CD4-positive, alpha-beta T cell treated with Interleukin-1 beta for 1 hour (primary cell): ENCODE measurements at regions not wholly inside any gene's neighbourhood (a gene's known extent, or its start where the extent isn't known, plus 50 kb on each side); places are given as distances from the start of the nearest gene placed in this dataset.

Experiments
- DNase-seq, 2 donors: peaks; one replicate each; pipeline ENCODE4 v3.0.0-alpha.2; 2020 to 2022

GRCh38 chr5:50964746-50965653, 298.6 kb downstream of the PARP8 start:
- DNase-seq = no peak

- no peak for DNase-seq
Measured at GRCh38 chr5:50965654-50966375, 299.4 kb downstream of the PARP8 start.

DNA sequence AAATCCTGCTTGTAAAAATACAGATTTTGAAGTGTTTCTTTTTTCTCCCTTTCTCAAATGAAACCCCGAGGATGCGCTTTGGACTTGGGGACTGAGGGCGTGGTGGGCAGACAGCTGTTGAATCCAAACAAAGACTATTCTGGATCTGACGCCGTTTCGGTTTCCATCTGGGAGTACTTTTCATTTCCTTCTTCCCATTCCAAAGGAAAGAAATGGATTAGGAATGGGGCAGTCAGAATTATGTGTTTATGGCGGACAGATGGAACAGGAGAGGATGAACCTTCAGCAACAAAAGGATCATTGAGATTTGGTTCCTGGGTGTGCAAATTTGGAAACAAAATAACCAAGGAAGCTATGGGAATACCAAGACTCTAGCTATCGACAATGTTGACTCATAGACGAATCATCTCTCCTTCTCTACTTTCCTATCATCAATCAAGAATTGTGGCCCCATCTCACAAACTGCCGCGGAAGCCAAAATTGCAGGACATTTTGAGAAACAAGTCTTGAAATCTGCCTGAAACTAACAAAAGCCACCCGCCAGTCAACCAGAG, 300.6 kb downstream of the PARP8 start:
- DNase-seq = no peak

DNA sequence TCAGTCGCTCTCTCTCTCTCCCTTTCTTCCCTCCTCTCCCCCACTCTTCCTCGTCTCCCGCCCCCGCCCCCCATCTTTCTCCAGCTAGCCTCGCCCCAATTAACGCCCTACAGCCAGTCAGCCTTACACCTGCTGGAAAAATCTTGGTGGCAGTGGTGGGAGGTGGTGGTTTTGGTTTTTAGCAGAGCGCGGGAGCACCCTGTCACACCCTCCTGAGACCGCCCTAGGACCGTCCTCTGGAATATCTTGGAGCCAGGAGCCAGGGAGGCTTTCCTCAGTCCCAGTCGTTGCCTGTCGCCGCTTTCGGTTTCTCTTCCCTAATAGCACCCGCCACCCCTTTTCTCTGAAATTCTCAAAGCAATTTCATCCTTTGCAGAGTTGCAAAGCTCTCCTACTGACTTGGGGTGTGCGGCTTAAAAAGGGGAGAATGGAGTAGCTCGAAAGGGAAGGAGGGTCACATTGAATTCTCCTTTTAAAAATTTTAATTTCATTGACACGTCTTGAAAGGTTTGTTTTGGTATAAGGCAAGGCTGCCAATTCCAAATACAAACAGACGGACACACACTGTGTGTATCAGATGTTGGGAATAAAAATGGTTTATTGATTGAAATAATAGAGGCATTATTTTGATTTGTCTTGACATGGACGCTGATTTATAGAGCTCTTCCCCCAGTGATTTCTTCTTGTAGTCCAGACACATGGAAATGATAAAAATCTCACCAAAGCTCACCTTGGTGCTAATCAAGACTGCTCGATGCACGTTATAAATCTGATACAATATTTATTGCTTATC, 301.3 kb downstream of the PARP8 start:
- DNase-seq = no peak

DNA sequence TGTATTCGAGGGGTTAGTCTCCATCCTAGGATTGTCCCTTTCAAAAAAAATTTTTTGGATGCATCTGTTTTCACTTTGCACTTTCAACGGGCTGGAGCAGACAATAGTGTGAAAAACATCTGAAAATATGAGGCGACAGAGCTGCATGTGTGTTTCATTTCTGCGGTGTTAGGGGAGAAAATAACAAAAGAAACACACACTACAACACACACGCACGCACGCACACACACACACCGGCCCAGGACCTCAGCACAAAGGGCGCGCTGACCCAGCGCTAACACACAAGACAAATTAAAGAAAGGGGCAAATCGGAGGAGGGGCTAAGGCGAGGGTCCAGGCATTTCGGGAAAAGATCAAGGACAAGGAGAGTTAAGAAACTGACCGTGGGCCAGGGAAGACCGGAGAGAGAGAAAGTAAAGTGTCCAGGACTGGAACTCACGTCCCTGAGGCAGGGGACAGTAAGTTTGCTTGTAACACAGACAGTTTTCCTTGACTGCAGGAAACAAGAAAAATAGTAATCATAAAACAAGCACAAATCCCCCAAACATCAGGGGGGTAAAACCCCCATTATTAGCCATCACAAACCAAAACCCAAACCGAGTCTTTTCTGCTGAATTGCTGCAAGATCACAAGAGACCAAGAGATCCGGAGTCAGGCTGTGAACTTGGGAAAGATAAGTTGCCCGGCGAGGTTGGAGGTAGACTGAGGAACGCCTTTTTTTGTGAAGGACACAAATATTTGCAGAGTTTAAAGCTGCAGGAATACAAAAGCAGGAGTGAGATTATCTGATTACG, 302.1 kb downstream of the PARP8 start:
- DNase-seq = no peak

- DNase-seq = no peak
Measured at GRCh38 chr5:50969151-50970031, 303.0 kb downstream of the PARP8 start.

DNA sequence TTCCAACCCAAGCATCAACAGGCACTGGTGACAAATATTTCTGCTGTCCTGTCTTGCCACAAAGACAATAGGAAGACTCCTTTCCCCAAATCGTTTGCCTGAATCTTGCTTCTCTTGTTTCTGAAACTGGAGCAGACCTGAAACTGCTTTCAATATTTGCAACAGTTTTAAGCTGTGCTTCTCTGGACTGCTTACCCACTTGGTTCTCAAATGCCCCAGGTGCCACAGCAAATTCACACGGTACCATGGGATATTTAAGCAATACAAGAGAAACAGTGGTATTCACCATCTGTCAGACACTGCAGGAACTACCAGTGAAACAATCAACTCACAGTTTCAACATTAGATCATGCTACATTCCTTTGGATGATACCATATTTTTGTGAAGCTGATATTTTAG, 309.4 kb downstream of the PARP8 start:
- no peak for DNase-seq

GRCh38 chr5:50978924-50979323, 312.5 kb downstream of the PARP8 start:
- no peak for DNase-seq

DNA sequence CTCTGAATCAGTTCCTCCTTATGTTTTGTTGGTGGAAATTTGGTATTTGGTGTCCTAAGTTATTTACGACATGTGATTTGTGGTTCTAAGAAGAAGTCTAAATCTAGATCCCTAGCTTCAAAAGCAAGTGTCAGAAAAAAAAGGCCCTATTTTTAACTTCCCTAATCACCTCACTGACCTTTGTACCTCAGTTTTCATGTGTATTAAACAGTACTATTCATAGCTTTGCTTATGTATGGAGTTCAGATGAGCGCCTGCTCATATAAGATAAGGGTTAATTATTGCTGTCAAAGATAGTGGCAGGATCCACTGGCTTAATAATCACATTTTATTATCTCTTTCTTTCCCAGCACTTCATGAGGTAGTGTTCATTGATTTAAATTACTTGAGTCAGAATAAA, 318.2 kb downstream of the PARP8 start:
- DNase-seq = no peak

- DNase-seq = no peak
Measured at GRCh38 chr5:50990296-50990924, 324.0 kb downstream of the PARP8 start.

DNA sequence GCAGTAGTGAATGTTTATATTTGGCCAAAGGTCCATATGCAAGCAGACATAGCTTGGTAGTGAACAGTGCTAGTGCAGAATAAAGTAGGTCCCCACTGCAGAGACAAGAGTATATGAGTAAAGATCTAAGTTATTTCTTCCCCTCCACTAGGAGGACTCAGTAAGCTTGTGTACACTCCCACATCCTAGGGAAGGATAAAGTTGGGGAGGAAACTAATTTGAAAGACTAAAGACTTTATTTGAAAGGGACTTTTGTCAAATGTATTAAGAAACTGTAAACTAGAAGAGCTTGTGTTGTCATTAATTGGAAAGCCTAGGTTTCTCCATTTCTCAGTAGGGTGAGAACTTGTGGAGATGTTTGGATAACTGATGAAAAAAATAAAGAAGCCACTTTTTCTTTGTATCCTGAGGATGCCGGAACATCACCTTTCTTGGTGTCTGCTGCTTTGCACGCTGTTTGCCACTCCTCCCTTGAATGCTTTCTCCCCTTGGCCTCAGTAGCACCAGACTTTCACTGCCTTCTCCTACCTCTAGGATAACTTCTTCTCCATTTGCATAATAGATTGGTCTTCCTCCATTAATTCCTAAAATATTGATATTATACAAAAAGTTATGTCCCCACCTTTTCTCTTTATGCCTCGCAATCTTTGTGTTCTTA, 329.0 kb downstream of the PARP8 start:
- DNase-seq = no peak

GRCh38 chr5:51001227-51001923, 334.9 kb downstream of the PARP8 start:
- DNase-seq = no peak

GRCh38 chr5:51002368-51002767, 335.9 kb downstream of the PARP8 start:
- DNase-seq = no peak

DNA sequence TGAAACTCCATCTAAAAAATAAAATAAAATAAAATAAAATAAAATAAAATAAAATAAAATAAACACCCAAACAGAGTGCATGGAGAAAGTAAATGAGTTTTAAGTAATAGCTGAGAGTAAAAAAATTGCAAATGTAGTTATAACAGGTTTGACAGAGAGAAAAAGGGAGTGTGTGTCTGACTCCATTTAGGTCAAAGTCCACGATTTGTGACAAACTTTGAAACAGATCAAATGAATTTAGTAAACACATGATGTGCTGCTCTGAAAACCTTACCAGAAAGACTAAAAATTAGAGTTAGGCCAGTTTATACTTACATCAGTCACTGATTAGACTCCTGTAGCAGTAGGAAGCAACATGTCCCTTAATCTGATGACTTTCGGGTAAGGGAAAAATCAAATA, 346.6 kb downstream of the PARP8 start:
- no peak for DNase-seq

GRCh38 chr5:51018423-51018822, 352.0 kb downstream of the PARP8 start:
- no peak for DNase-seq

GRCh38 chr5:51024263-51024662, 357.8 kb downstream of the PARP8 start:
- DNase-seq = no peak

DNA sequence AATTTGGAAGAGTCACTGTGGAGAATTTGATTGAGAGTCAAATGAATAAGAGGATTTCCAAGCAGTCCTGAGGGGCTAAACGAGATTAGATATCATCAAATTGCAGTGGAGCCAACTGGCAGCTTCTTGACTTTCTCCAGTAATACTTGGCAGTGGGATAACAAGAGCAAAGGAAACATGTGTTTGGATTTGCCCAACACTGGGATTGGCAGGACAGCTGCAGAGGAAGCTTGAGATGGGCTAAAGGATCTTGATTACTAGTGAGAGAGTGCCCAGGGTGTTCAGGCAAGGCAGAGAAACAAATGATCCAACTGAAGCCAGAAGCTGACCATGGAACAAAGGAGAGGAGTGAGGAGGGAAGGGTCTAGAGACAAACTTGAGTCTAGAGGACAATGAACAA, 356.0 kb upstream of the ISL1 start:
- DNase-seq = no peak

- no peak for DNase-seq
Measured at GRCh38 chr5:51028394-51028793, 354.9 kb upstream of the ISL1 start.

DNA sequence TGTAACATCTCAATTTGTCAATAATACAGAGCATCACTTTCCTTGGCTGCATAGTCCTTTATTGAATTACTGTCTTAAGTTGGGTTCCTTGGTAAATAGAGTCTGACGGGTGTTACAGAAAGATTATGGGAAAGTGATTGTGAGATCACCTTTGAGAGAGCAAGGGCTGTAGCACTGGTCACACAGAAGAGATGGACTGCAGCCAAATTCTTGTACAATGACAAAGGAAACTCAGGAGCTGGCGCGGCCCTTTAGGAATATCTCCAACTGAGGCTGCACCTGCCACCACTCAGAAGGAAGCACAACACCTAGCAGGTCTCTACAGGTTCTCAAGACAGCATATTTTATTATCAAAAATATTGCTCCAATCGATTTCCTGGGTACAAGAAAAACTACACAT, 350.0 kb upstream of the ISL1 start:
- no peak for DNase-seq
